GM19438 (cell line): ENCODE measurements at regions not wholly inside any gene's neighbourhood (a gene's known extent, or its start where the extent isn't known, plus 50 kb on each side); places are given as distances from the start of the nearest gene placed in this dataset.
"Not testable (repeated sequence)": the region's sequence is repeated elsewhere in the genome, so short reads cannot be mapped to it uniquely, and the experiment has no call there.

Source experiments
- ATAC-seq: cut with Tn5 transposase; IDR thresholded peaks from one replicate; pipeline ENCODE4 v1.9.1; 2021; ENCODE audit warnings: low read depth; ENCODE audit not compliant: unreplicated experiment

DNA sequence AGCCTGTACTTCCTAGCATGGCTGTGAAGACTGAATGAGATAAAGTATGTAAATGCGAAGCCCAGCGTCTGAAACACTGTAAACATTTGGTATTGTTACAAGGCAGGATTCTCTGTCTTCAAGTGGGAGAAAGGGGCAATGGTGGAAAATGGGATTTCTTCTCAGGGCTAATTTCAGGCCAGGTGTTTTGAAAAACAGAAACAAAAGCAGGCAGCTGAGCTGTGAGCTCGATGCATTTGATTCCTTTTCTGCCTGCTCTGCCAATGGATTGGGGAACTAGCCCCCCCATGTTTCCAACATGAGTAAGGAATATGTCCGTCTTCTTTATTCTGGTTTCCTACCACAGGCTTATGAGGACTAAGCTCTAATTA, 732.1 kb upstream of the AUTS2 start:
- no peak for ATAC-seq

DNA sequence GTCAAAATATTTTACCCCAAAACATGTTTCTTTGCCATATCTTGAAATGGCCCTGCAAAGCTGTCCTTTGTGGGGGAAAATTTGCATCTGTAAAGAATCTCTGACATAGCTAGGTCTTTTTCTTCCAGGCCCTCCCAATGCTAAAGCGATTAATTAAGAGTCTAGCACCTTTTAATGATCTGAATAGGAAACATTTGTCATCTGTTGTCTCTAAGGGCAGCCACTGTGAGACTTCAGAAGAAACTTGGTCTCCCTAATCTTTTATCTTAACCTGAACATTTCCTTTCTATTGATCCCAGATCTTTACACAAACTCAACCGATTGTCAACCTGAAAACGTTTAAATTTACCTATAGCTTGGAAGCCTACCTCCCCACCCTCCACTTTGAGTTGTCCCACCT, 731.6 kb upstream of the AUTS2 start:
- ATAC-seq: not testable (repeated sequence)

DNA sequence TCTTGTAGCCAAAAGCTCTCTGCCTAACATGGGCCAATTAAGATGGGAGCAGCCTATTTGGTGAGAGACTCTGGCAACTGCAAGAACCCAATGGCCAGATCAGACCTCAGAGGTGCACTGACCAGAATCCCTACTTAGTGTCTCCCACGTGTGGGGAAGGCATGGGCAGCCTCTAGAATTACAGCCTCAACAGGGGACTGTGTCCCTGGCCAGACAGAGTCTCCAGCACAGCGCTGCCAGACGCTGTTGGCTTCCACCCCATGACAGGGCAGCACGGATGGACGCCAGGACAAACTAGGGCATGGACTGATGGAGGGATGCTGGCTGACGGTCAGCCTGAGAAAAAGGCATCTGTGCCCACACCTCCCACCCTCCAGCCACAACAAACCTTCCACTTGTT, 729.3 kb upstream of the AUTS2 start:
- ATAC-seq: no peak

GRCh38 chr7:68873616-68874015, 724.7 kb upstream of the AUTS2 start:
- ATAC-seq: no peak

GRCh38 chr7:68875857-68876256, 722.4 kb upstream of the AUTS2 start:
- ATAC-seq: no peak

GRCh38 chr7:68887116-68887515, 711.2 kb upstream of the AUTS2 start:
- not testable (repeated sequence) for ATAC-seq

DNA sequence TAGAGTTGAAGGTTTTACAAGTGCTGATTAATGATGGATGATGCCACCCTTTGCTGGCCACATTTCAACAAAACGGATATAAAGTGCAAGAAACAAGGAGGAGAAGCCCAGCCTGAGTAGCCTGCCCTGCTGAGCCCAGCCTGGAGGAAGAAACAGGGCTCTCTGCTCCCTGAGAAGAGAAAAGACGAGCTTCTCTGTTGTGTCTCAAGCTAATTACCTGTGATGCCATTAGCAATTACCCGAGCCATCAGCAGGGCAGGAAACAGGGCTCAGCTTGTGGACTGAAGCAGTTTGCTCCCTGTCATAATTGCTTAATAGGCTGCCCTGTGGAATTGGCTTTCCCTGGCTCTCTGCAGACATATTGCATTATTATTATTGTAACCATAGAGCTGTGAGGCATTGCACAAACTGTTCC, 709.3 kb upstream of the AUTS2 start:
- no peak for ATAC-seq

GRCh38 chr7:68892236-68892635, 706.0 kb upstream of the AUTS2 start:
- no peak for ATAC-seq

- no peak for ATAC-seq
Observed at GRCh38 chr7:68893411-68893810, 704.9 kb upstream of the AUTS2 start.

DNA sequence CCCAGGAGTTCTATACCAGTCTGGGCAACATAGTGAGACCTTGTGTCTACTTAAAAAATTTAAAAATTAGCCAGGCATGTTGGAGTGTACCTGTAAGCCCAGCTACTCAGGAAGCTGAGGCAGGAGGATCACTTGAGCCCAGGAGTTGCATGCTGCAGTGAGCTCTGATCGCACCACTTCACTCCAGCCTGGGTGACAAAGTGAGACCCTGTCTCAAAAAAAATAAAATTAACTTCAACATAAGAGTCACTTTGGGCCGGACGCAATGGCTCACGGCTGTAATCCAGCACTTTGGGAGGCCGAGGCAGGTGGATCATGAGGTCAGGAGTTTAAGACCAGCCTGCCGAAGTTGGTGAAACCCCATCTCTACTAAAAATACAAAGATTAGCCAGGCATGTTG, 699.1 kb upstream of the AUTS2 start:
- not testable (repeated sequence) for ATAC-seq

DNA sequence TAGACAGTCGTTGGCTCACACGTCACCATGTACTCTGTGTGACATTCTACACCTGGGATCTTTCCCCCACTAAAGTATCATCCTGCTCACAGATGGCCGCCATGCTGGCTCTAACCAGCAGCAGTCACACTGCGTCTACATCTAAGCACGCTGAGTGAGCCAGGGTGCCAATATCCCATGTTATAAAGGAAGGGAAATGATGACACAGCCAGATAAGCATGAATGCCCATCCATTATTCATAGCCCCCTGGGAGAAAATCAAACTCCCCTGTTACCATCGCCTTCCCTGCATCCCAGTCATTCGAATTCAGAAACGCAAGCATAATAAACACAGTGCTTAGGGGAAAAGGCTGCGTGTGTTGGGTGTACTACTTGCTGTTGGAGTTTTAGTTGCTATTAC, 698.2 kb upstream of the AUTS2 start:
- ATAC-seq: no peak

DNA sequence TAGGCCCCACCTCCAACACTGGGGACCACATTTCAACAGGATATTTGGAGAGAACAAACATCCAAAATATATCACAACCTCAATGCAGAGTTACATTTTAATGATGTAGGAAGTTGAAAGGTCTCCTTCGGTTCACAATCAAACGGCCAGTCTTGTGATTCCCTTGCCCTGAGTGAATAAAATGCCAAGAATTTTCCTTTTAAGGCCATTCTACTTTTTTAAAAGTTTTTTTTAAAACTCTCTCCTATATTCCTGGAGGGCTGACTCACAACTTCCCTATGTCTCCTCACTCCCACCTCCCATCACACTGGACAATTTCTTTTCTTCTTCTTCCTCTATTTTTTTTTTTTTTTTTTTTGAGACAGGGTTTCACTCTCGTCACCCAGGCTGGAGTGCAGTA, 693.6 kb upstream of the AUTS2 start:
- no peak for ATAC-seq

- ATAC-seq: no peak
Observed at GRCh38 chr7:68911754-68912153, 686.5 kb upstream of the AUTS2 start.

DNA sequence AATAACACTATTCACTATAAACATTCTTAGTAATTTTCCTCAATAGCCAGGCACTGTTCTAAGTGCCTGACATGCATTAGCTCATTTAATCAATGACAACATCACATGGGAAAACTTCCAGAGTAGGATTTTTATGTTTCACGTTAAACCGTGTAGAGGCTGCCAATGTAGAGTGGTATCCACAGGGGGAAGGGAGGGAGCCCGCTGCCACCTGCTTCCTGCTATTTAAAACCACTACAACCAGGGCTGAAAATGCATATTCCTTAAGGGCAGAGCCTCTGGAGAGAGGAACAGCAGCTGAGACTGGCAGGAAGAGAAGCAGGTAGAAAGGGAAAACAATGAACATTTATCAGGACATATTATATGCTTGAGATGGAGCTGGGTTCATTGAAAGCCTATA, 684.3 kb upstream of the AUTS2 start:
- no peak for ATAC-seq

GRCh38 chr7:68917041-68917651, 681.1 kb upstream of the AUTS2 start:
- no peak for ATAC-seq

DNA sequence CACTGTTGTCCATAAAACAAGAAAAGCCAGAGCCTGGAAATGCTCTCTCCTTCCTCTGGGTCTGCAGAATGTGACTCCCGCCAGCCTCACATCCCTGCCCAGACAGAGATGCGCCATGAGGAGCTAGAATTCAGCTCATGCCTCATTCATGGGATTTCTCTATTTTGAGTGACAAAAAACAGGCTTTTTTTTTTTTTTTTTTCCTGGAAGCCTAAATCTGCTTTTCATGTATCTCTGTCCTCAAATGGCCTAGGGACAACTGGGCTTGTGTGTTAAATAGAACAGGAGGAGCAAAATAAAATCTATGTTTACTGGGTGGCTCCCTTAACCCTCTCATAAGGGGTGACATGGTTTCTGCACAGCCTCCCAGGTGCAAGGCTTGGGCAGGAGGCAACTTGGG, 679.7 kb upstream of the AUTS2 start:
- ATAC-seq: no peak

- no peak for ATAC-seq
Observed at GRCh38 chr7:68922850-68923249, 675.4 kb upstream of the AUTS2 start.

DNA sequence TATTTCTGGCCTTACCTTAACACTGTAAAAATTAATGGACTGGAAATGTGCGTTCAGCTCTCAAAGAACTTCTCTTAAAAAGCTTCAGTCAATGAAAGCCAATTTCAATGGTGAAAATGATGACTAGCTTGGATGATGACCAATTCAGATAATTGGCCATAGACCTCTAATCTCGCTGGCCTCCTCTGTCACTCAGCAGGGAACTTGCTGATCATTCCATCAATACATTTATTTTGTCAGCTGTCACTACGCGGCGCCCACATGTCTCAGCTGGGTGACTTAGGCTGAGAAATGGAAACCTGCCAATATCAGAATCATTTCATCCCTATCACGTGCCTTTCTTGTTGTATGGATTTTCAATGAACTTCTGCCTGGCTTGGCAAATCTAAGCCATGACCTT, 673.0 kb upstream of the AUTS2 start:
- ATAC-seq: no peak

GRCh38 chr7:68929781-68930261, 668.5 kb upstream of the AUTS2 start:
- ATAC-seq: no peak

GRCh38 chr7:68936471-68937035, 661.7 kb upstream of the AUTS2 start:
- ATAC-seq: no peak

DNA sequence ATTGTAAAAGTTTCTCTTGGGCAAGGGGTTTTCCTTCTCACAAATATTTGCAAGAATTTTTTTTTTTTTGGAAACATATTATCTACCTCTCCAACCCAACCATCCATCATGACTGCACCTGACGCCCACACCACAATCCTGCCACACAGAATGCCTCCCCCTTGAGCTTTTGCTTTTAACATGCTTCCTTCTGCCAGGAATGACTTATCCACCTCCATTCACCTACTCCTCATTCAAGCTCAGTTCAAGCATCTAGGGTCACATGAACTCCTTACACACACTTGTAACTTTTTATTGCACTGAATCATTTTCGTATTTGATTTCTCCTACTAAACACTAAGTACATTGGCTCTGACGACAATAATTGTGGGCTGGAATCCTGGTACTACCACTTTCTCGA, 660.1 kb upstream of the AUTS2 start:
- no peak for ATAC-seq

GRCh38 chr7:68943786-68944185, 654.5 kb upstream of the AUTS2 start:
- ATAC-seq: no peak

GRCh38 chr7:68955656-68956055, 642.6 kb upstream of the AUTS2 start:
- no peak for ATAC-seq
